DMS53 treated with DMSO at 0.1 percent for 48 hours (cell line): ENCODE measurements at regions not wholly inside any gene's neighbourhood (a gene's known extent, or its start where the extent isn't known, plus 50 kb on each side); places are given as distances from the start of the nearest gene placed in this dataset.
A peak's percentile ranks its signal among the peaks of the same experiment; 100 is the strongest.
"Not testable (repeated sequence)": the region's sequence is repeated elsewhere in the genome, so short reads cannot be mapped to it uniquely, and the experiment has no call there.

Experiments used
- DNase-seq: peaks from one replicate; lab custom pipeline; 2025; ENCODE audit not compliant: unreplicated experiment; lab: John Stamatoyannopoulos, UW

DNA sequence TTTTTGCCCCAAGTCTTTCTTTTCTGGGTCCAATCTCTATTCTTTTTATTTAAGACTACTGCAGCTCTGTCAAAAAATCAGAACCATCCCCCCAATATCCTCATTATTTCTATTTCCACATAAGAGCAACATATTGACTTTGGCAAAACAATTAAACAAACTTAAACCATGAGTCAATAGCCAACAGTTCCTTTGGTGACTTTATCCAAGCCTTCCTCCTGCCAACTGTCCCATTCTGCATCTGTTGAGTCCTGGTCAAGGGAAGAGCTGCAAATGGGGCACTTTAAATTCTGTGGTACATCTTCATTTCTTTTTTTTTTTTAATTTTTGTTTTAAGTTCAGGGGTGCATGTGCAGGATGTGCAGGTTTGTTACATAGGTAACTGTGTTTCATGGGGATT, 1875.0 kb upstream of the PCDH7 start:
- no peak for DNase-seq

DNA sequence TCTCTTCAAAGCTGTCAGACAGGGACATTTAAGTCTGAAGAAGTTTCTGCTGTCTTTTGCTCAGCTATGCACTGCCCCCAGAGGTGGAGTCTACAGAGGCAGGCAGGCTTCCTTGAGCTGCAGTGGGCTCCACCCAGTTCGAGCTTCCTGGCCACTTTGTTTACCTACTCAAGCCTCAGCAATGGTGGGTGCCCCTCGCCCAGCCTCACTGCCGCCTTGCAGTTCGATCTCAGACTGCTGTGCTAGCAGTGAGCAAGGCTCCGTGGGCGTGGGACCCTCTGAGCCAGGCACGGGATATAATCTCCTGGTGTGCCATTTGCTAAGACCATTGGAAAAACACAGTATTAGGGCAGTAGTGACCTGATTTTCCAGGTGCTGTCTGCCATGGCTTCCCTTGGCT, 1863.1 kb upstream of the PCDH7 start:
- not testable (repeated sequence) for DNase-seq

DNA sequence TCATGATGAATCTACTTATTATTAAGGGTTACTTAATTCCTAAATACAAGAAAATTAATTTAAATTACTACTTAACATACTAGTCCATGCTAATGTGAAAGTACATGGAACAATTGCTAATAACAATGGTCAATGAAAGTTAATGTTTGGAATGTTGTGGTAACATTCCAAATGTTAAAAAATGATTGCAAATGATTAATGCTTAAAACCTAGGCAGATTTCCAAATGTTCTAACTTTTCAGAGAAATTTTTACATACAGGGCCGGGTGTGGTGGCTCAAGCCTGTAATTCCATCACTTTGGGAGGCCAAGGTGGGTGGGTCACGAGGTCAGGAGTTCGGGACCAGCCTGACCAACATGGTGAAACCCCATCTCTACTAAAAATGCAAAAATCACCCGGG, 1851.3 kb upstream of the PCDH7 start:
- no peak for DNase-seq

DNA sequence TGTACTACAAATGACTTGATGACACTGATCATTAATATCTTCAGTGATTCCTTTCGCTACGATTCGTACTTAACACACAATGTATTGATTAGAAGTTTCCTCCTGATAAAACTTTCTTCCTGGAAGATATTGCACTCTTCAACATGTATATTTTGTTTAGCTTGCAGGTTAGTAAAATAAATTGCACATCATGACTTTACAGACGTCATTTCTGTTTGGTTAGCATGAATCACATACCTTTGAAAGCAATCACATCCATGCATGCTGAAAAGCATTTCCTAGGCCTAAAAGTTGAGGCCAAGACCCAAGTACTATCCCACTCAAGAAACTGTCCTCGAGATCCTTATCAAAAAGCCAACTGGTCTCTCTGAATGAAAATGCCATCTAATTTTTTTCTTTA, 1841.0 kb upstream of the PCDH7 start:
- DNase-seq: peak; percentile 33

DNA sequence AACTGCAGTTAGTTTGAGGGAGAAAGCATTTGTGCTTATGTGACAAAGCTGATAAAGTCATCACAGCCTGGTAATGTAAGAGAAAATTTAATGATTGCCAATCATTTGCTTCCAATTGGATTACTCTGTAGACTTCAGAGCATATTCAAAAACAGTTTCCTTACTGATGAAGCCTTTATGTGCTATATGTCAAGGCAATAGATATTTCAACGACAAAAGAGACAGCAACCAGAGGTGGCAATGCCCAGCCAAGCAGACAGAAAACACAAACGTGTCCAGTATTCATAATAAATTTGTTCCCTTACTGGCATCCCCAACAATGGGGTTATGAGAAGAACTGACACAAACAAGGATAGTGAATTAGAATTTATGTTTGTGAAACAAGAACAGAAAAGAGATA, 1840.3 kb upstream of the PCDH7 start:
- DNase-seq: no peak

DNA sequence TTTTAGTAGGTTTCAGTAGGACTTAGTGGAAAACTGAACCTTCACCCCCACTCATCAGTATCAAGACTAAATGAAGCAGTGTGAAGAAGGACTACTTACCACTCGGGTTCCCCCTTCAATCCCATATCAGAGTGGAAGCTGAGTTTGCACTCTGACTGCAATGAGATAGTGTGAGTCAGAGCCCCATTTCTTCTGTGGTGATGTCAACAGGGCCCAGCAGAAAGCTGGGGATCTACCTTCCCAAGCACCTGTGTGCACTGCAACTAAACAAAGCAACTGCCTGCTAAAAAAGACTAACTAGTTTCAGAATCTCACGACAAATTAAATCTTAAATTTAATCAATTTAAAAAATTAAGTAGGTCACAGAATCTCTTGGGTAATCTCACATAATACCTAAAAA, 1837.0 kb upstream of the PCDH7 start:
- DNase-seq: peak; percentile 65

DNA sequence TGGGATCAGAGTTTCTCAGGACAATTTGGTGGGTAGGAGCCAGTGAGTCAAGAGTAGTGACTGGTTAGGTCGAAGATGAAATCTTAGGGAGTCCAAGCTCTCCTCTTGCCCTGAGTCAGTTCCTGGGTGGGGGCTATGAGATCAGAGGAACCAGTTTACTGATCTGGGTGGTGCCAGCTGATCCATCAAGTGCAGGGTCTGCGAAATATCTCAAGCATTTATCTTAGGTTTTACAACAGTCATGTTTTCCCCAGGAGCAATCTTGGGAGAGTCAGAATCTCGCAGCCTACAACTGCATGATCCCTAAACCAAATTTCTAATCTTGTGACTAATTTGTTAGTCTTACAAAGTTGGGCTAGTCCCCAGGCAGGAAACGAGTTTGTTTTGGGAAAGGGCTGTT, 1833.2 kb upstream of the PCDH7 start:
- no peak for DNase-seq

DNA sequence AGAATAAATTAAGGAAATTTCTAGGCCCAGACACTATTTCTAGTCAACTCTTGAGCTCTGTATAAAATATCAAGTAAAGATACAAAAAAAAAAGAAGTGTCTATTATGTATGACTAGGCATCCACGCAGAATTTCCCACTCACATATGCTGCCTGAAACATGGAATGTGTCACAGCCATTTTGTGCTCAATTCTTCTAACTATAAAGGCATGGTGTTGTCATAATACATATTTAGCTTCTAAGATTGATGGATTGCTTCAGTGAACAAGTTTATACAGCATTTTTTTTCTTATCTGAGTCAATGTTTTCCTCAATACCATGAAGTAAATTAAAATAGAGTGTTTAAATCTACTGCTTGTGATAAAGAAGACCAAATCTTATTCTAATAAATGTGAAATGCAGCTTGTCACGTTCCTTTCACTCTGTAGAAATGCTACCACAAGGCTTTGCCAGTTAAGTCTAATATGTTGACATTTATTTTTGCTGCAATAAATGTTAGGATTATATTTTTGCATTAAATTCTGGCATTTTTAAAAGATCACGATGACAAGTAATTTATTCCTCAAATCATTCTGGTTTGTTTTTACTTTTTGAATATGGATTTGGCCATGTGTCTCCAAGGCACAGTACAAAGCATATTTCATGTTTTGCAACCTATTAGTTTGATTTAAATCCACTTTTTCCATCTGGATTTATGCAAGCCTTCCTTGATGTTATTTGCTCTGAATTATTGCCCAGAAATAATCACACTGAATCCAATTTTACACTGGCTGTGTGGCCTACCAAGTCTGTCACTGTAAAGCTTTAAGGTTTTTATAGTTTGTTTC, 1829.0 kb upstream of the PCDH7 start:
- DNase-seq: no peak

DNA sequence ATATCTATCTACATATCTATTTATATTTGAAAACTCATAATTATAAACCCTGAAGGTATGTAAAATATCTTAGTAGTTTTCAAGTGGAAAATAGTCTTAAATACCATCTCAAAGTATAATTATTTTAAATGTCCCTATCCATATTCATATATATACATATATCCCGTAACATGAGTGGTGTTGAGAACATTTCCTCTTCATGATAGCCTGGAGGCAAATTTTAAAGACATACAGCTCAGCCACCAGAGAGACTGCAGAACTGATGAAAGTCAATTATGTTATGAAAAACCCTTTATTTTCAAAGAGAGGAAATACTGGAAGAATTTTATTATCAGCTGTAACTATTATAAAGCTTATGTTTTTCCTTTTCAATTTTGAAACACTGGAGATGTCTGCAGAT, 1806.7 kb upstream of the PCDH7 start:
- DNase-seq: no peak

DNA sequence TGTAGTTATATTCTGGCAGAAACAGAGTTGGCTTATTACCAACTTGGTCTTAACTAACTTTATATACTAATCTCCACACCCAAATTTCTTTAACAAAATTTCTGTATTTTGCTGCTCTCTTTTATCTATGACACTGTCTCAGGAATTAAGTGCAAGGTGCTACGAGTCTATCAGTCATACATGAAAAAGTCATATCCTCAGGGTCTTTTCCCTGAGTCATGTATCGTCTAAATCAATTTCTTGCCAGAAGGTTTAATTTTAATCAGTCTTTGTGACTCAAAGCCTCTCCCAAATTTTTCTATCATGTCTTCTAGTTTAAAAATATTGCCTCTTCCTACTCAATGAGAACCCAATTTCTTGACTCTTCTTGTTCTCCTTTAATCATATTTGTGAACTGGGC, 1803.6 kb upstream of the PCDH7 start:
- DNase-seq: no peak

DNA sequence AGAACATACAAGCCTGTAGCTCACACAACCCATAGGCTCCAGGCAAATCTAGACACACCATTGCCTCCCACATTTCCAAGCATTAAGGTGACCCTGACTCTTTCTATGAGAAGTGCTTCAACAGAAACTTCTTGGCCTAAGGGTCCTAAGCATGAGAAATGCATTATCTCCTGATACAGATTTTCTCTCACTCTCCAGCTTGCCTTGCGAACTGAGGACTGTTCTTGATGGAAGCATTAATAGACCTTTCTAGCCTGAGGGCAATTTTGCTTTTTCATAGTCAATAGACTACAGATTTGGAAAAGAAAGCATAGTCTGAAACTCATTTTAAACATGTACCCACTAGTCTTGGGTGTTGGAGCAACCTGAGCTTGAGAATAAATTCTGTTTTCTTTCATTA, 1801.3 kb upstream of the PCDH7 start:
- DNase-seq: no peak

DNA sequence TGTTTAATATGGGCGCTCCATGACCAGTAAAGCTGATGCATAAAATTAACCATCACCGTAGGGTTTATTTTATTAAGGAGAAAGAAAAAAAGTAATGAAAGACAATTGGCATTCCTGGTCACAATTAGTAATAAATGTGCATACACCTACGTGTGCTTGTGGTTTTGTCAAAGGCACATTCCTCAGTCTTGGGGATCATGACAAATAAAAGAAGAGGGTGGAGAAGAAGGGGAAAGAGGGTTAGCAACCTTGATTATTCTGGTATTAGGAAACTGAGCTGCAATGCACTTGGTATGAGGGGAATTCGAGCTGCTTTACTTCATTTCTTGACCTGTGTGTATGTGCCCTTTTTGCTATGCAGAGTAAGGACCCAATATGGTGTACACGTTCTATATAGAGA, 1798.3 kb upstream of the PCDH7 start:
- no peak for DNase-seq

DNA sequence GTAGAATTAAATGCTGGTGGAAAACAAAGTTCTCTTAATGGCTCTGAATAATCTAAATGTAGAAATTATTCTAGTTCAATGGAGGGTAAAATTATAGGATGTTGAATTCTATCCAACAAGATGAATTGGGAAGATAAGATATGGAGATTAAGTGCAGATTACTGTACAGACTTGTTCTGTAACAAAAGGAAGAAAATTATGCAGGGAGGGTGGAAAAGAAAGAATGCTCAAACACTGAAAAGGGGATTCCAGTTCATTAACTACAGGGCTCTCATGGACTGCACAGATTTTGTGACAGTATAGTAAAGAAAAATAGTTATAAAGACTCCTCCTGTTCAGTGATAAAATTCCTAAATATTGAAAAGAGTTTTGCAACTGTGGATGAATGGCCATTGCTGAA, 1794.0 kb upstream of the PCDH7 start:
- DNase-seq: no peak

DNA sequence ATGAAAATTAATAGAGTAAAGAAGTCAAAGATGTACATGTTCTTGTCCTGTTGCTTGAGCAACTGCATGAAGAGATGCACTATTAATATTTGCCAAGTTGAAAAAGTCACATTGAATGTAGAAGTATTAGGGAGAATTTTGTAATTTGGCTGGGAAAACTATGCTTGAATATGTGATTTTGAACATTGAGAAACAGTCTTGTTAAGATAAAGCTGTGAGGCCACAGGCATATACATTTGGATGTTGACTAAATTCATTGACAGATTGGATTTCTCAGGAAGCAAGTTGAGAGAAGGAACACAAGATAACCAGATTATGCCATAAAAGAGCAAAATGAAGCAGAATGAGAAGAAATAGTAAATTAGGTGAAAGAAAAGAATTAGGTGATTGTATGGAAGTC, 1777.5 kb upstream of the PCDH7 start:
- no peak for DNase-seq

DNA sequence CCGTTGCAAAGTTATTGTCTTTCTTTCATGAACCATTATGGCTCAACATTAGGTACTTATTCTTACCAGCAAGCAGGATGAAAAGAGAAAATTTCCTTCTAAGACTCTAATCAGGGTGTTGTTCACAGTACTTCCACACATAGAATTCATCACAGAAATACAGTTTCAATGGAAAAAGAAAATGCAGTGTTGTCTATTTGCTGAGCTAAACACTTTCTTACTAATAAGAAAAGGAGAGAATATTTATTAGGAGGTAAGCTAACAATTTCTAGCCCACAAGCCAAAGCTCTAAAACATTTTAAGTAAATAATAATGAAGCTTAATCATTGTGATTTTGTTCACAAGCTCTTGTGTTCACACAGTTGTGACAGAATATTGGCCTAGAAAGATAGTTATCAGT, 1772.8 kb upstream of the PCDH7 start:
- DNase-seq: no peak

DNA sequence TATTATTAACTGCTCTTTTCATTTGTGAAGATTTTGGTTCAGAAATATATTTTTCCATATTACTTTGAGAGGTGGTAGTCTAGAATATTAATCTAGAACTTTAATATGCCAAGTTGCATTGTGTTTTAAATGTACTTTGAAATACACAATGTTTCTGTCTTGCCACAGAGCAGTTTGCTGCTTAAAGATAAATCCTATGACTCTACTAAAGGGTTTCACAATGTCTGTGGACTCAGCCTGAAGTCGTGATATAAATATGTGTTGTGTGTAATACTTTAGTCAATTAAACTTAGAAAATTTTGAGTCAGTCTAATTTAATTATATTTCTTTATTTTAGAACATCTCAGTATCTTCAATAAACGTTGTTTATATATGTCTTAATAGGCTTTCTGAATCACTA, 1771.7 kb upstream of the PCDH7 start:
- DNase-seq: no peak

DNA sequence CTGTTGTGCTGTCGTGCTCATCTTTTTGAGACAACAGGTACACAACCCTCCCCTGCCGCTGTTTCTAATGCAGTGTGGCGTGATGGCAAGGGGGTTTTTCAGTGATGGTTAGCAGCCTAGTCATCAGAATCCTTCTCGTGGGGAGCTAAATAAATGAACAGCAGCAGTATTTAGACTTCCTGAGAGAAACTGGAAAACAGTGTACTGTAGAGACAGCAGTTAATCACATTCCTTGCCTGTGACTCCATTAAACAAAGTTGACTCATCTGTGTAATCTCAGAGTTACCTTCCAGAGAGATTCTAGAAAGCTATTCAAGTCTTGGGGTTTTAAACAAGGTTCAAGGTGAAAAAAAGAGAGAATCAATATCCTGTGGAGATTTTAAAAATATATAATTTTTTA, 1753.2 kb upstream of the PCDH7 start:
- no peak for DNase-seq

DNA sequence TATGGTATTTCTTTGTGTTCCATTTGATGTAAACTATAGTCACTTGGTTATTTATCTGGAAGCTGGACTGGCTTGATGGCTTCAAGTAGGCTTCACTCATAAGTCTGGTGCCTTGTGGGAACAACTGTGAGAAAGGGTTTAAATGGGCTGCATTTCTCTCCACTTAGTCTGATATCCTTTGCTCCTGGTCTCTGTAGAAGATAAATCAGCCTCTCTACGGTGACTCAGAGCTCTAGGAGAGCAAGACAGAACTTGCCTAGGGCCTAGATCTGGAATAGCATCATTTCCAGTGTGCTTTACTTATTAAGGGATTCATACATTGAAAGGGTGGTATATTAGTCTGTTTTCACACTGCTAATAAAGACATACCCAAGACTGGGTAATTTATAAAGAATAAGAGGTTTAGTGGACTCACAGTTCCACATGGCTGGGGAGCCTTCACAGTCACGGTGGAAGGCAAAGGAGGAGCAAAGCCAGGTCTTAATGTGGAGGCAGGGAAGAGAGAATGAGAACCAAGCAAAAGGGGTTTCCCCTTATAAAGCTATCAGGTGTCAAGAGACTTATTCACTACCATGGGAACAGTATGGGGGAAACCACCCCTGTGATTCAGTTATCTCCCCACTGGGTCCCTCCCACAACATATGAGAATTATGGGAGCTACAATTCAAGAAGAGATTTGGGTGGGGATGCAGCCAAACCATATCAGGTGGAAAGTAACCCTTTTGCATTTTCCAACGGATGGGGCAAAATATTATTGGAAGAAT, 1746.4 kb upstream of the PCDH7 start:
- DNase-seq: no peak

DNA sequence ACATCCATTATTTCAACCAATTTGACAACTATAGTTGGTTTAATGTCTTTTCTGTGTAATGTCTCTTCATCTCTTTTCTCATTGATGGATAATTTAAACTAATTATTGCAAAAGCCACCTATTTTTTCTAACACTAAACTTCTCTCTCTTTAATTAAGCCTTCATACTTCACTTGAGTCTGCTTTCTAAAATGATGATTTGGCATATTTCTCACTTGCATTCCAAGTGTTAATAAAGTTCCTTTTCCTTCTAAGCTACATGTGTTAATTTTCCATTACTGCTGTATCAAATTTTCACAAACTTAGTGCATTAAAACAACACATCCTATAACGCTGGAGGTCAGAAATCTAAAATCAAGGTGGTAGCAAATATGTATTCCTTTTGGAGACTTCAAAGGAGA, 1743.8 kb upstream of the PCDH7 start:
- DNase-seq: no peak

DNA sequence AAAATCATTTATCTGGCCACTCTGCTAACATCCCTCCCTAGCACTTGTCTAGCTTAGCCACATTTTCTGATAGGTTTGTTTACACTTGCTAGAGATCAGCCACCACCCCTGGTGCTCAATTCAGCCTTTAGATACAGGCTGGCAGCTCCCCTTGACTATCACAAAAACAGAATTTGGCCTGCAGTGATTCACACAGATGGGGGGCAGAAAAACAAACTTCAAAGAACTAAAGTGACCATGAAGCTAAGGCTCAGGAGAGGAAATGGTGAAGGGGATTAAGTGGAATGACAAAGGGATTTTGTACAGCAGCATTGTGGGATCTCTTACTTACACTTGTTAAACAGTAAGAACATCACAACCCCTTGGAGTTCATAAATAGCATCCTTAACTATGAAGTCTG, 1718.0 kb upstream of the PCDH7 start:
- DNase-seq: peak; percentile 2

DNA sequence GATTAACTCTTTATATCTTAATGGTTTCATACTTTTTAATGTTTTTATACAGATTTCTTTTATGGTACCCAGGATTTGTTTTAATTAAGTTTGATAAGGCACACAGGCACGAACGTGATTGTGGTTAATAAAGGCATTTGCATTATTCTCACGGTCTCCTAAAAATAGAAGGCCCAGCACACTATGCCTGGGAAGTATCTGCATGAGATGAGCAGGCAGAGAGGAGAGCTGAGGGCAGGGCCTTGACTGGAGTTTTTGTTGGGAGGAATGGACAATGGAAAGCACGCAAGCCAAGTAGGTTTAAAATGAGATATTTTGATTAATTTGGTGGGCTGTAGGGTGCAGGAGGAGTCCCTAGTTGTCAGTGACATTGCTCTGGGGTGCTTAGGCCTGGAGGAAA, 1714.3 kb upstream of the PCDH7 start:
- DNase-seq: no peak

DNA sequence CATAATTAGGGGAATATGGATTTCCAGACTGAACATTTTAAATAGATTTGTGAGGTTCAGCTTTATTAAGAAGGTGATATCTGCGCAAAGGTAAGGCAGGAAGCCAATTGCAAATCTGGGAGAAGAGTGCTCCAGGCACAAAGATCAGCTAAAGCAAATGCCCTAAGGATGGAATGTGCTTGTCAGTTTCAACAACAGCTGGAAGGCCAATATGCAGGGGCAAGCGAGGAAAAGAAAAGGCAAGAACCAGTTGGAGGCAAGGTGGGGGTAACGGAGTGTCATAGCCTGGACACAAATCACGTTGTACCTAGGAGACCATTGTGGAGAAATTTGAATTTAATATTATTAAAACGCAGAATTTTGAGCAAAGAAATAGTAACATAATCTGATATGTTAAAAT, 1710.3 kb upstream of the PCDH7 start:
- DNase-seq: no peak

DNA sequence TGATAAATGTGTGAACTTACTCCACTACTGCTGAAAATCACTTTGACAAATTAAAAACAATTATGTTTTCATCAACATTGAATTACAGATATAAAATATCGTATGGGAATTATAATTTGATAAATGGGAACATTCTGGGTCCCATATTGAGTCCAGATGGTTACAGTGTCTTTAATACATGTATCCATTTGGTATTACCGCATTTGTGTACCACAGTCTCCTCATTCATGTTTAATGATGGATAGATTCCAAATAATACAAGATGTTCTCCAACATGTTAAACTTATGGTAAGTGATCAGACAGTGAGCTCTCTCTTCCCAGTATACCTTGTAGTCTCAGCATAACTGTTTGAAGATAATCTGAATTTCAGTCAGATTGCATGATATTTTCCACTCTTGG, 1706.8 kb upstream of the PCDH7 start:
- DNase-seq: no peak
